ENCODE measurements at regions not wholly inside any gene's neighbourhood (a gene's known extent, or its start where the extent isn't known, plus 50 kb on each side); places are given as distances from the start of the nearest gene placed in this dataset.
"Not testable (repeated sequence)": the region's sequence is repeated elsewhere in the genome, so short reads cannot be mapped to it uniquely, and the experiment has no call there.

DNA sequence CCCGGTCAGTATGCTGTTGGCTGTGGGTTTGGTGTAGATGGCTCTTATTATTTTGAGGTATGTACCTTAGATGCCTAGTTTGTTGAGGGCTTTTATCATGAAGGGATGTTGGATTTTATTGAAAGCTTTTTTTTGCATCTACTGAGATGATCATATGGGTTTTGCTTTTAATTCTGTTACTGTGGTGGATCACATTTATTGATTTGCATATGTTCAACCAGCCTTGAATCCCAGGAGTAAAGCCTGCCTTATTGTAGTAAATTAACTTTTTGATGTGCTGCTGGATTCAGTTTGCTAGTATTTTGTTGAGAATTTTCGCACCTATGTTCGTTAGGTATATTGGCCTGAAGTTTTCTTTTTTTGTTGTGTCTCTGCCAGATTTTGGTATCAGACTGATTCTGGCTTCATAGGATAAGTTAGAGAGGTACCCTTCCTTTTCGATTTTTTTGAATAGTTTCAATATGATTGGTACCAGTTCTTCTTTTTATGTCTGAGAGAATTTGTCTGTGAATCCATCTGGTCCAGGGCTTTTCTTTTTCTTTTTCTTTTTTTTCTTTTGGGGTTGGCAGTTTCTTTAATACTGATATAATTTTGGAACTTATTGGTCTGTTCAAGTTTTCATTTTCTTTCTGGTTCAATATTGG is 301.6 kb downstream of the SPATA31A1 start:
- TF ChIP-seq EZH2 (IDR thresholded peaks at IDR 0.05; ENCODE audit: insufficient read depth, poor library complexity, severe bottlenecking); EZH2phosphoT487 (IDR thresholded peaks at IDR 0.05; ENCODE audit: insufficient read depth, low read depth): not testable (repeated sequence)
